CMK (cell line): ENCODE measurements at regions not wholly inside any gene's neighbourhood (a gene's known extent, or its start where the extent isn't known, plus 50 kb on each side); places are given as distances from the start of the nearest gene placed in this dataset.

Experiments
- DNase-seq: peaks from one replicate; pipeline ENCODE4 v3.0.0-alpha.2; 2010; ENCODE audit warnings: low read depth

DNA sequence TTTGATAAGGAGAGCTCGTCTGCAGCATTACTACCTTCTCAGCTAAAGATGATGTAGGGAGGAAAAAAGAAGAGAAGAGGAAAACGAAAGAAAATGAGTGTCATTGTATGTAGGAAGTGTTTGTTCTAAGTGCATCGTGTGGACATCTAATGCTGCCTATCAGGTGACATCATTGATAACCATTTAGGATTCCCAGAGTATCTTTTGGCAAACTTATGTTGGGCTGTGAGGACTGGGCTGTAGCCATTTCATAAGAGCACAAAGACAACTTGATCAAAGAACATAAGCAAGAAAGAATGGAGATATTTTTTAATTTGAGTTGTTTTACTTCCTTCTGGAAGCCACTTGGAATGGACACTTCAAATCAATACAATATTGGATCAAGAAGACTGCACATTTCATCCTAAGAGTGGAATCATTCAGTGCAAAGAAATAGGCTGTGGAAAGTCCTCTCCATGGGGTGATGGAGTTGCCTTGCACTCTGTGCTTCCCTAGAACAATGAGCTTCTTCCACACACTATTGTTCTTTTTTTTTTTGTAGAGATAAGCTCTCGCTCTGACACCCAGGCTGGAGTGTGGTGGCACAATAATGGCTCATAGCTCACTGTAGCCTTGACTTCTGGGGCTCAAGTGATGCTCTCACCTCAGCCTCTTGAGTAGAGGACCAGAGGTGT, 52.4 kb upstream of the UBL3 start:
- no peak for DNase-seq

- no peak for DNase-seq
Observed at GRCh38 chr13:29901710-29902631, 51.6 kb upstream of the UBL3 start.
